GM10266 (cell line): ENCODE measurements at regions not wholly inside any gene's neighbourhood (a gene's known extent, or its start where the extent isn't known, plus 50 kb on each side); places are given as distances from the start of the nearest gene placed in this dataset.
"Not testable (repeated sequence)": the region's sequence is repeated elsewhere in the genome, so short reads cannot be mapped to it uniquely, and the experiment has no call there.

Experiments
- DNase-seq: peaks from one replicate; pipeline ENCODE4 v3.0.0; 2012; ENCODE audit errors: extremely low spot score
- TF ChIP-seq, protein P1 (sequence below): IDR thresholded peaks from 2 replicates; pipeline ENCODE4 v1.5.1; 2012; ENCODE audit warnings: mild to moderate bottlenecking, low read depth; ENCODE audit not compliant: control insufficient read depth, insufficient read depth; ENCODE audit errors: missing control alignments

GRCh38 chr9:73434826-73435225 is 283.2 kb downstream of the ANXA1 start:
- TF ChIP-seq, protein P1, sequence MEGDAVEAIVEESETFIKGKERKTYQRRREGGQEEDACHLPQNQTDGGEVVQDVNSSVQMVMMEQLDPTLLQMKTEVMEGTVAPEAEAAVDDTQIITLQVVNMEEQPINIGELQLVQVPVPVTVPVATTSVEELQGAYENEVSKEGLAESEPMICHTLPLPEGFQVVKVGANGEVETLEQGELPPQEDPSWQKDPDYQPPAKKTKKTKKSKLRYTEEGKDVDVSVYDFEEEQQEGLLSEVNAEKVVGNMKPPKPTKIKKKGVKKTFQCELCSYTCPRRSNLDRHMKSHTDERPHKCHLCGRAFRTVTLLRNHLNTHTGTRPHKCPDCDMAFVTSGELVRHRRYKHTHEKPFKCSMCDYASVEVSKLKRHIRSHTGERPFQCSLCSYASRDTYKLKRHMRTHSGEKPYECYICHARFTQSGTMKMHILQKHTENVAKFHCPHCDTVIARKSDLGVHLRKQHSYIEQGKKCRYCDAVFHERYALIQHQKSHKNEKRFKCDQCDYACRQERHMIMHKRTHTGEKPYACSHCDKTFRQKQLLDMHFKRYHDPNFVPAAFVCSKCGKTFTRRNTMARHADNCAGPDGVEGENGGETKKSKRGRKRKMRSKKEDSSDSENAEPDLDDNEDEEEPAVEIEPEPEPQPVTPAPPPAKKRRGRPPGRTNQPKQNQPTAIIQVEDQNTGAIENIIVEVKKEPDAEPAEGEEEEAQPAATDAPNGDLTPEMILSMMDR: no peak
- DNase-seq: no peak

DNA sequence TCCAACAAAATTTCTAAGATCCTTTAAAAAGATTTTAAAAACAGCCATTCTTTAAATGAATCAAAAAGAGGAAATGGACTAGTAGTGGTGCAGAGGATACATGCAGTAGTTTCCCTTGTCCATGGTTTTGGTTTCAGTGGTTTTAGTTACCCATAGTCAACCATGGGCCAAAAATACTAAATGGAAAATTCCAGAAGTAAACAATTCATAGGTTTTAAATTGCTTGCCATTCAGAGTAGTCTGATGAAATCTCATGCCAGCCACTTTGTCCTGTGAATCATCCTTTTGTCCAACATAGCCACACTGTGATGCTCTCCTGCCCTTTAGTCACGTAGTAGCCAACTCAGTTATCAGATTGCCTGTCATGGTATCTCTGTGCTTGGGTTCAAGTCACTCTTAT is 286.1 kb downstream of the ANXA1 start:
- DNase-seq: no peak
- TF ChIP-seq, protein P1: no peak

DNA sequence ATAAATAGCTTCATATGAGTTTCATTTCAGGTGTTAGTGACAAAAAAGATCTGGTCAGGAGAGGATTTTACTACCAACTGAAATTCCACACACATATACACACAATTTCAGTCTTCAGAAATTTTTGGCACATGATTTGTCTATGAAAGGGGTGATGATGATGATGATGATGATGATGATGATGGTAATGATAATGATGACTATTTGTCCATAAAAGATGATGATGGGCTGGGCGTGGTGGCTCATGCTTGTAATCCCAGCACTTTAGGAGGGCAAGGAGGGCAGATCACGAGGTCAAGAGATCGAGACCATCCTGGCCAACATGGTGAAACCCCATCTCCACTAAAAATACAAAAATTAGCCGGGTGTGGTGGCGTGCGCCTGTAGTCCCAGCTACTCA is 288.2 kb downstream of the ANXA1 start:
- DNase-seq: not testable (repeated sequence)

GRCh38 chr9:73441223-73441622 is 289.6 kb downstream of the ANXA1 start:
- no peak for DNase-seq
- TF ChIP-seq, protein P1: no peak

- DNase-seq: no peak
- TF ChIP-seq, protein P1: no peak
Observed at GRCh38 chr9:73441890-73442818, 290.5 kb downstream of the ANXA1 start.

DNA sequence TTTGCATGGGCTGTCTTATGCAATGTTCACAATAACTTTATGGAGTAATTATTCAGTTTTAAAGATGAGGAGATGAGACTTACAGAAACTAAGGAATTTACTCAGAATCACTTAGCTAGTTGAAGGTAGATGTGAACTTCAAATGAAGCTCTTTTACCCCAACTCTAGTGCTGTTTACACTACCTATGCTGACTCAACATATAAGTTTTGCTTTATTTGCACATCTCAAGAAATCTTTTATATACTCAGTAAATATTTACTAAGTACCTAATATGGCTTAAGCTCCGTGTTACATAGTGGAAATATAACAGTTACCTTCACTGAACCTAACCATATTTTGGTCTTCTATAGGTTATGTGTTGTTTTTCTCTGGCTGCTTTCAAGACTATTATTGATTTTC is 293.2 kb downstream of the ANXA1 start:
- DNase-seq: no peak
- TF ChIP-seq, protein P1: no peak

- DNase-seq: not testable (repeated sequence)
Observed at GRCh38 chr9:73445384-73445783, 293.7 kb downstream of the ANXA1 start.

DNA sequence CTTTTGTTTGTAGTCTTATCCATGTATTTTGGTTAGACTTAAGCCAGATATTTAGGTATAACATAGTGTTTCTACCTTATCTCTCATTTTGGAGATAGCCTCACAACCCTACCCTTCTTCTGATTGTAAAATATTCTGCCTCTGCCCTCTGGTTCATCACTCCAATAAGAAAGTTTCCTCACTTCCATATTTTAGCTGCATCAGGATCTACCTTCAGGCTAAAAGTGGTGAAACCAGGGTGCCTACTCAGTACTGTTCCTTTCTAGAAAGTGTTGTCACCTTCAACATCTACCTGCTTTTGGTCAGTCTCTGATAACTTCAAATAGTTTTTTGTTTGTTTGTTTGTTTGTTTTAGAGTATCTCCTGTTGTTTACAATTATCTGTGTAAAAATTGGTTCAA is 294.6 kb downstream of the ANXA1 start:
- TF ChIP-seq, protein P1: no peak
- DNase-seq: no peak
